Inflammatory macrophage treated with lipopolysaccharide for 1 hour (primary cell): ENCODE measurements at regions not wholly inside any gene's neighbourhood (a gene's known extent, or its start where the extent isn't known, plus 50 kb on each side); places are given as distances from the start of the nearest gene placed in this dataset.
"Not testable (repeated sequence)": the region's sequence is repeated elsewhere in the genome, so short reads cannot be mapped to it uniquely, and the experiment has no call there.

ENCODE experiments used
- DNase-seq, 2 donors: peaks; one replicate each; pipeline ENCODE4 v3.0.0-alpha.2; 2020 to 2022

DNA sequence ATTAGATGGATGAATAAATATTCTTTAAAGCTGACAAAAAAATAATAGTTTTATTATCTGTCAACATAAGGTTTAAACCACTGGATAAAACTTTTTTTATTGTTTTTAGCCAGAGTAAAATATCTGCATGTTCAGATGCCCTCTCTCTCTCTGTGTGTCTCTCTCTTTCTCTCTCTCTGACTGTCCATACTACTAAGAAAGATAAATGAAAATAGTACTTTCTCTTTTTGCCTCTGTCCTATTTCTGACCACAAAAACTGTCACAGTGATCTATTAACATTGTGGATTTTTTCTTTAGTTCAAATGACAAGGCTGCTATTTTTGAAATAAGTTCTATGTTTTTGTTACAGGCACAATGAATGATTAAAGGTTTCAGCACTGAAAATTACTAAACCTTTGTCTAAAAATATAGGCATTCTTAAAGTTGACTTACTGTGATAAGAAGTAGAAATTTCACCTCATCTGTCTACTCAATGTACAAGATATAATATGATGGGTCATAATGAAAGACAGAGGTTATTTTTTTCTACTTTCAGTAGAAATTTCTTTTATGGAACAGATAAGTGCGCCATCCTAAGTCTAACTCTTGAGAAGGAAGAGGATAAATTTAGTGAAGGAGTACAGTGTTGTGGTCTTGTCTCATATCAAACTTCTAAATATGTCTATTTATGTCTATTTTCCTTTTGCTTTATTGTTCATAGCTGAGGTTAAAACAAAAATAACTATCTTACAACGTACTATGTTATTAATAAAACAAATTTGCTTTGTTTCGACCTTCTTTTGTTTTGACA is 341.9 kb upstream of the EYS start:
- DNase-seq = no peak

DNA sequence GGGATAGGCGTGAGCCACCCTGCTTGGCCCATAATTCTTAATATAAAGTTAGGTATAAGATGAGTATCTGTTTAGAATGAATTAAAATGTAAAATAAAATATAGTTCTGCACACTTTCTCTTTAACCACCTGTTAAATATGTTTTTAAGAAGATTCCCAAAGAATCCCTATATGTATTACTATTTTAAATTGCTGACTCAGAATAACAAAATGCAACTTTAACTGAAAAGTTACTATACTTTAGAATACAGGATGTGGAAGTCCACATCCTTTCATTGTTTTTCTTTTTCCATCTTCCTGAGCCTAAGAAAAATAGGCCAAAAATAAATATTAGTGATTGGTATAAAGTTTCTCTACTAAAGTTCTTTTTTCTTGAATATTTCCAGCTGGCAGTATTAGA is 325.6 kb upstream of the EYS start:
- DNase-seq = no peak

DNA sequence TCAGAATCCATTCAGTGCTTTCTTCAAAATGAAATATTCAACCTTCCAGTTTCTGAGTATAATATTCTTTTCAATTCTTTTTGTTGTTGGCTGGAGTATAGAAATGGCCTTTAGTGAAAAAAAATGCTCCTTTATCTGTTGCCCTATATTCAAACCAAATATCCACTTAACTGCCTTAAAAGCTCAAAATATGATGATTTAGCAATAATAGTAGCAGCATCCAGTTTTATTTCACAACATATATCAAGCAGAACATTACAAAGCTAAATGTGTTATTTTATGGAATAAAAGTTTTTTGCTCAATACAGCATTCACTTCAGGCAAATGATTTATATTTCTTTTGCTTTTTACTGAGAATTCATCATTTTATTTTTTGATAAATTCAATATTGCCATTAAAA is 322.4 kb upstream of the EYS start:
- no peak for DNase-seq

DNA sequence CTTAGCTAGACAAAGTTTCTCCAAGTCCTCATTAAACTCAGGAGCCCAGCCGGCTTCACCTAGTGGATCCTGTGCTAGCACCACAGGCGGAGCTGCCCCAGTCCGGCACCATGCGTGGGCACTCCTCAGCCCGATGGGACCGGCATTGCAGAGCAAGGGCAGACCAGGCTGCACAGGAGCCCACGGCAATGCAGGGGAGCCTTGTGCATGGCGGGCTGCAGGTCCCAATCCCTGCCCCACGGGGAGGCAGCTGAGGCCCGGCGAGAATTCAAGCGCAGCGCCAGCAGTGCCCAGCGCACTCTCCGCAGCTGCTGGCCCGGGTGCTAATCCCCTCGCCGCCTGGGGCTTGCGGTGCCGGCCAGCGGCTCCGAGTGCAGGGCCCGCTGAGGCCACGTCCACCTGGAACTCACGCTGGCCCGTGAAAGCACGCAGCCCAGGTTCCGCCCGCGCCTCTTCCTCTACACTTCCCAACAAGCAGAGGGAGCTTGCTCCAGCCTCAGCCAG is 292.3 kb upstream of the EYS start:
- DNase-seq = no peak

DNA sequence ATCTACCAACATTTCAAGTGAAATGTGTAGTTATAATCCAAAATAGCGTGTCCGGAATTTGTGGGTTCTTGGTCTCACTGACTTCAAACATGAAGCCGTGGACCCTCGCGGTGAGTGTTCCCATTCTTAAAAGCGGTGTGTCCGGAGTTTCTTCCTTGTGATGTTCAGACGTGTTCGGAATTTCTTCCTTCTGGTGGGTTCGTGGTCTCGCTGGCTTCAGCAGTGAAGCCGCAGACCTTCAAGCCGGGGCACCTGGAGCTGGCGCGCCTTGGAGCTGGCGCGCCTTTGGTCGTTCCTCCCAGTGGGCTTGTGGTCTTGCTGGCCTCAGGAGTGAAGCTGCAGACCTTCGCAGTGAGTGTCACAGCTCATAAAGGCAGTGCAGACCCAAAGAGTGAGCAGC is 291.5 kb upstream of the EYS start:
- DNase-seq = no peak

DNA sequence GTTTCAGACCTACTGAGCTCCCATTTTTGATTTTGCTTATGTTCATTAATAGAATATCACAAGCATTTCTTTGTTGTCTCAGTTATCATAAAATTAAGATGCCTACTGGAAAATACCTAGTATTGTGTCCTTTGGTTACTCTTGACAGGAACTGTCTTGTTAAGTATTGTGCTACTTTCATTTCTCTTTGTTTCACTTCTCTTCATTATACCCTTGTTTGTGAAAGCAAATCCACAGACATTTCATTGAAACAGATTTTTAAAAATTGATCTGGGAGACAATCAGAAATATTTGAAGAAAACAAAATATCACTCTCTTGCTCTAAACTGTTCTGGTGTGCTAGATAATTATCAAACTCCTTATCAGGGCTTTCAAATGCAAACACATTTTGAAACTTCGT is 290.5 kb upstream of the EYS start:
- DNase-seq = no peak

DNA sequence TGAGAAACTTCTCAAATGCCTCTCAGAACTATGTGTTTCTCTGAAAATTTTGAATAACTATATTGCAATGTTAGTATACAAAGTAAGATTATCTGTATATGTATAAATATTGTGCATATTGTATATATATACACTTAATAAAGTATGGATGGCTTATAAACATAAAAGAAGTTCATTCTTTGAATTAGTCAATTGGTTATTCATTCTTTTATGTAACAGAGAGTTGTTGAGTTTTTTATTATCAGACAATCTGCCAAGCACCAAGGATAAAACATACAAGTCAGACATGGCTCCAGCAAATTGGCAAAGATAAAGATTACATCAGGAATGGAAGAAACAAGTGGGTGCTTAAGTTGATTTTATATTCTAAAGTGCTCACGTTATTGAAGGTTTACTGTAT is 289.1 kb upstream of the EYS start:
- DNase-seq = no peak

DNA sequence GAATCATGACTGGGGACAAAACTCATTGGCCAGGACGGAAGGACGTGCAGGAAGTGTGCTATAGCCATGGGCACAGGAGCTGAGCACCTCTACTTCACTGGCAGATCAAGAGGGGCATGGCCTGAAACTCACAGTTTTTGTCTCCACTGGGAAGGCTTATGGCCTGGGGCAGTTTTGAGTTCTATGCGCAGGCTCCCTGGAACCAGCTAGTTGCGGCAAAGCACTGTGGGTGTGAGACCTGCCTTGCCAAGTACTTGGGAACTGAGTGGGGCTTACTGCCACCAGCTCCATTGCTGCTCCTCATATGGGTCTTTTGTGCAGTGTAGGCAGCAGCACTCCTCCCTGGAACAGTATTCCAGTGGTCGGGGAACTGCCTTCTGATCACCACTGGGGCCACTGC is 282.6 kb upstream of the EYS start:
- DNase-seq = no peak

DNA sequence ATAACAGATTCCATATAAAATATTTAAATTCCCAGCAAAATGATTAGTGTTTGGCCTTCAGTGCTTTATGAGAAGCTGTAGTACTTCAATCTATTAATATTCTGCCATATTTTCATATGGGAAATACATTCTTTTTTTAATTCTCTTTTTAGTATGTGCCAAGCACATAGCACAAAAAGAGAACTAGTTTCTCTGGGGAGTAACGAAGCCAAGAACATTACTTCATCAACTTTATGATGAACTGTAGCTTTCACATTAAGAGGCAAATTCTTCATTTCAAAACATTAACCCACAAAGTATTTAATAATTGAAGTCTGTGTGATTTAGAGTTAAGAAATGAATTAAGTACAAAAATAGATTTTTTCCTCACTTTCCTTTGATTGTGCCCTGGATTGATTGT is 281.0 kb upstream of the EYS start:
- DNase-seq = no peak

DNA sequence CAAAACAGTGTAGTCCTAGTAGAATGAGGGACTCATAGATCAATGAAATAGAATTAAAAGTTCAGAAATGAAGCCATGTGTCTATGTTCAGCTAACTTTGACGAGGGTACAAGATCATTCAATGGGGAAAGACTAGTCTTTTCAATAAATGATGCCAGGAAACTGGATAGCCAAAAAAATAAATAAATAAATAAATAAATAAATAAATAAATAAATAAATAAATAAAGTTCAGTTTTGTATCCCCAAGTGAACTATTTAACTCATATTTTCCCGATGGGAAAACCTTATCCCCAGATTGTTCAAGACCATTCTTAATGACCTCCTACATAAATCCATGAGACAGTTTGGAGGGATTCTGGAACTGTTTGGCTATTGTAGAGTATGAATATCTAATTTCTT is 277.1 kb upstream of the EYS start:
- no peak for DNase-seq

DNA sequence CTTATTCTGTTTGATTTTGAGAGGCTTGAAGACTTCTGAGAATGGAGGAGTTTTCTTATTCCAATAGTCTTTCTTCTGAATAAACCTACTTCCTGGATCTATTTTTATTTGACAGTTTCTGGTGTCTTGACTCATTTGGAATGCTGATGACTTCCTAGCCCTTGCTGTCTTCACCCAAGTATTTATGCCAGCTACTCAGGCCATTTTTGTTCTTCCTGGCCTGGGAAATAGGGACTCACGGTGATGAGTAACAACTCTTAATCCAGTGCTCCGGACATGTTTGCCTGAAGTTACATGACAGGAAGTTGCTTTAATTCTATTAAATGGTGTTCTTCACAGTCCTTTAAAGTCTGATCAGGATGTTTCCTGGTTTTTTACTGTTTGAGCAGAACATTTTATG is 272.1 kb upstream of the EYS start:
- DNase-seq = no peak

DNA sequence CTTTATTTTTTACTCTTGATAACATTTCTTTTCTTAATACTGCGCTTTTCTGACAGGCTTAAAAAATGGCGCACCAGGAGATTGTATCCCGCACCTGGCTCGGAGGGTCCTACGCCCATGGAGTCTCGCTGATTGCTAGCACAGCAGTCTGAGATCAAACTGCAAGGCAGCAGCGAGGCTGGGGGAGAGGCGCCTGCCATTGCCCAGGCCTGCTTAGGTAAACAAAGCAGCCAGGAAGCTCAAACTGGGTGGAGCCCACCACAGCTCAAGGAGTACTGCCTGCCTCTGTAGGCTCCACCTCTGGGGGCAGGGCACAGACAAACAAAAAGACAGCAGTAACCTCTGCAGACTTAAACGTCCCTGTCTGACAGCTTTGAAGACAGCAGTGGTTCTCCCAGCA is 264.2 kb upstream of the EYS start:
- DNase-seq = not testable (repeated sequence)

DNA sequence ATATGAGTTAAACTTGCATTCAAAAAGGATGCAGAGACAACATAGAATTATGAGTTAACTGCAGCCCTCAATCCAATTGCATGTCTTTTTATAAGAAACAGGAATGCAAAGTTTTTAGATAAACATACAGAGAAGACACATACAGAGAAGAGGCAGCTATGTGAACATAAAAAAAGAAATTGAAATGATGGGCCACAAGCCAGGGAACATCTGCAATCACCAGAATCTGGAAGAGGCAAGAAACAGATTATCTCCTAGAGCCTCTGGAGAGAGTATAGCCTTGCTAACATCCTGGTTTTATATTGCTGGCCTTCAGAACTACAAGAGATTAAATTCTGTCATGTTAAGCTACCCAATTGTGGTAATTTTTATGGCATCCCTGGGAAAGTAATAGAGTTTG is 257.2 kb upstream of the EYS start:
- DNase-seq = no peak

DNA sequence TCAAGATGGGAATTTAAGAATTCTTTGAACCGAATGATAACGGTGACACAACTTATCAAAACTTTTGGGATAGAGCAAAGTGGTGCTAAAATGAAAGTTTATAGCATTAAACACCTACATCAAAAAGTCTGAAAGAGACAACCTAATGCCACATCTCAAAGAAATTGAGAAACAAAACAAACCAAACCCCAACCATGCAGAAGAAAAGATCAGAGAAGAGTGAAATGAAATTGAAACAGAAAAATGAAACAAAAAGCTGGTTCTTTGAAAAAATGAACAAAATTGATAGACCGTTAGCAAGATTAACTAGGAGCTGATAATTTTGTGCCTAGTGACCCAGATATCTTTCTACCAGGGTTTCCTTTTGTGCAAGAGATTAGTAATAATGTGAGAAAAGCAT is 248.0 kb upstream of the EYS start:
- no peak for DNase-seq

DNA sequence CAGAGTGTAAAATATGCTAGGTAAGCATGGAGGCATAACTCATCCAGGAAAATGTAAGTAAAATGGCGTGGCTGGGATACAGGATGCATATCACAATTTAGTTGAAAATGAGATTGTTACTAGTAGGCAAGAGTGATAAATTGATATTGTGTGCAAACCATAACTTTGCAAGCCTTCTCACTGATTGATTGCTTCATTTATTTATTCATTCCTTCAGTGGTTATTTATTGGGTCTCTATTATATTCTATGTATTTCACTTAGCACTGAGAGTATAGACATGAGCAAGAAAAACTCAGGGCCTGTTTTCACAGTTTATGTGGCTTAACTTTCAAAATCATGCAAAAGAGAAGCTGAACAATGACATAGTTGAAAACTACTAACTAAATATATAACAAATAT is 241.0 kb upstream of the EYS start:
- DNase-seq = no peak

DNA sequence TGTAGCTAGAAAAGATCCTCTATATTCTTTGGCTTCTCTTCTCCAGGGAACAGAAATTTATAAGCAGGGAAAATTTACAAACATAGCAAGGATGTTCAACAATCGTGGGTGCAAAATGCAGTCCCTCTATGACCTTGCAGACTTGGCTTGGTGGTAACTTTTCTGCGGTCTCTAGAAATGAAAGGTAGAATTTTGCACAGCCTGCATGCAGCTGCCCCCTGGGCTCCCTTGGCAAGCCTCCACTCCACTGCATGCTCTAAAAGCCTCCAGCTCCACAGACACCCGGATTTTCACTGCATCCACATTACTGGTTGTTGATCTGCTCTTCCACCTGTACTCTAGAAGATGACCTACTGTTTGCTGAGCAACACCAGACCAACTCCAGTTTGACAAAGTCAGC is 236.5 kb upstream of the EYS start:
- no peak for DNase-seq

DNA sequence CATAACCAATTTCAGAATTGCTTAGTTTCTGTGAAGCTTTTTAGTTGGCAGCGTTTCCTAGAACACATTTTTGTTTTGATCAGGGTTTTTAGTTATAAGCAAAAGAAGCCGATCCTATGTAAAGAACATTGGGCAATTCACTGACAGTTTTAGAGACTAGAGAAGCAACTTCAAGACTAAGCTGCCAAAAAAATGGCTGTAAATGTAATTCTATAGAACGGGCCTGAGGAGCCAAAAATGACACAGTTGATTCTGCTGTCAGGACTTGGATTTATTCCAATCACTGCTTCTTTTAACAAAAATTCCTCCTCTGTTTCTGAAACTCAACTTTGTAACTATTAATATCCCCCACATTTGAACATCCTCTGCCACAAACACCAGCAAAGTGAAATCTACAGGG is 236.0 kb upstream of the EYS start:
- no peak for DNase-seq

DNA sequence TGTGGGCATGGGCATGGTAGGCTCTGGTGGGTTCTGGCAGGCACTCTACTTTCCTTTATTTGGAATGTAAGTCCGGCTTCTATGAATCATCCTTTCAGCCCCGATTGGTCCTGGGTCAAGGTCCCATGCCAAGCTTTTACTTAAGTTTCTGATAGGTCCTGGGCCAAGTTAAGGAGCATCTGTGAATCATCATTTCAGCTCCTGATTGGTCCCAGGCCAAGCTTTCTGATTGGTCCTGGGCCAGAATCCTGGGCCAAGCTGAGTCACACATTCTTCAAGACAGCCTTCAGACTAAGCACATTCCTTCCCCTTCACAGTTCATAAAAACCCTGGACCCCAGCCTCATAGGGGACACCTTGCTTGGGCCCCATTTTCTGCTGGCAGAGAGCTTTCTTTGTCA is 231.0 kb upstream of the EYS start:
- no peak for DNase-seq

DNA sequence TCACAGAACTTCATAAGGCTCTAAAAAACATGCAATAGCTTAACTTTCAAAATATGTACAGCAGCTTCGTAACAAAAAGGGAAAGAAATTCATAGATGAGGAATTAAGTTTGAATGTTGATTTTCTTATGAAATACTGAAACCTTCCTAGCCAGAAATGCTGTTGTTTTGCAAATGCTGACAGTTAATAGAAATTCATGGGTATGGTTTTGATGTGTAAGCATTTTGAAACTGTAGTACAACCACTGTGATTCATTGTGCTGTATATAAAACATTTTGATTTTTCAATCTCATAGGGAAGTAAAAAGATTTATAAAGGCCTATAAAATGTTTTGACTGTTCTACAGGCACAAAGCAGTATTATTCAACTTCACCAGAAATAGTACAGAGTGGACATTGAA is 228.4 kb upstream of the EYS start:
- no peak for DNase-seq

DNA sequence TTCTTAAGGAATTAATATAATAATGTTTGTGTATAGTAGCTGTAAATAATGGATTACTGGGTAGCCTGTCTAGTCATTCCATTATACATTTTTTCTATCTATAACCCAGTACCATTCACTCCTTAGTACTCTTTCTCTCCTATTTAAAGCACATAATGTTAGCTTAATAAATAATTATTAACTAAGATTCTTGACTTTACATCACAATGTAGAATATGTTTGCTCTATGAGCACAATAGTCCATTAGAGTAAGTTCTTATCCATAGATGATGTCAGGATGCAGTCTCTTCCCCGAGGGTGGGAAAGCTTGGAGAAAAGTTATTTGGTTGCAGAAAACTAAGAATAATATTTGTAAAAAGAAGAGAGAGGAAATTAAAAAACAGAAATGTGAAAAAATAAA is 226.4 kb upstream of the EYS start:
- no peak for DNase-seq

DNA sequence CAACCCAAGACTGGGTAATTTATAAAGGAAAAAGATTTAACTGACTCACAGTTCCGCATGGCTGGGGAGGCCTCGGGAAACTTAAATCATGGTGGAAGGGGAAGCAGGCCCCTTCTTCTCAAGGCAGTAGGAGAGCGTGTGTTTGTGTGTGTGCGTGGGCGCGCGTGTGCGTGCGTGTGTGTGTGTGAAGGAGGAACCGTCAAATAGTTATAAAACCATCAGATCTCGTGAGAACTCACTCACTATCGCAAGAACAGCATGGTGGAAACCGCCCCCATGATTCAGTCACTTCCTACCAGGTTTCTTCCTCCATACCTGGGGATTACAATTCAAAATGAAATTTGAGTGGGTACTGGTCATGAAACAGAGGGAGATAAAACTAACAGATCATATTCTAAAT is 220.1 kb upstream of the EYS start:
- DNase-seq = no peak

DNA sequence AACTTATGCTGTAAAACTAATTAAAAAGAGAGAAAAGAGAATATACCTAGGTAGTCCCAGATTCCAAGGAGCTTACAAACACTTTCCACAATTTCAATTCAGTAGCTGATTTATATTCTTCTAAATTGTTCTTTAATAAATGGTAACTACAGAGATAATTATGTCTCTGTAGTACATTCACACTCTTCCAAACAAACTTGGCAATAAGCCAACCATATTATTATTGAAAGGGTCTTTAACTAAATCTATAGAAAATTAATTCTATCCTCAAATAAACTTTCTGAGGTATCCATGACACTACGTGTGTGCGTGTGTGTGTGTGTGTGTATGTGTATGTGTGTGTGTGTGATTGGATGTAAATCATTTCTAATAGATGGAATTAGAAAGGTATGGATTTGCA is 217.4 kb upstream of the EYS start:
- DNase-seq = no peak

DNA sequence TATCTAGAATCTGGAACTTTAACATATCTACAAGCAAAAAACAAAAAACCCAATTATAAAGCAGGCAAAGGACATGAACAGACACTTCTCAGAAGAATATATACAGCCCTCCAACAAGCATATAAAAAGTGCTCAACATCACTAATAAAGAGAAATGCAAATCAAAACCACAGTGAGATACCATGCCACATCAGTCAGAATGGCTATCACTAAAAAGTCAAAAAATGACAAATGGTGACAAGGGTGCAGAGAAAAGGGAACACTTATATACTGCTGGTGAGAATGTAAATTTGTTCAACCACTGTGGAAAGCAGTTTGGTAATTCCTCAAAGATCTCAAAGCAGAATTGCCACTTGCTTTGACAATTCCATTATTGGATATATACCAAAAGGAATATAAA is 215.0 kb upstream of the EYS start:
- no peak for DNase-seq

DNA sequence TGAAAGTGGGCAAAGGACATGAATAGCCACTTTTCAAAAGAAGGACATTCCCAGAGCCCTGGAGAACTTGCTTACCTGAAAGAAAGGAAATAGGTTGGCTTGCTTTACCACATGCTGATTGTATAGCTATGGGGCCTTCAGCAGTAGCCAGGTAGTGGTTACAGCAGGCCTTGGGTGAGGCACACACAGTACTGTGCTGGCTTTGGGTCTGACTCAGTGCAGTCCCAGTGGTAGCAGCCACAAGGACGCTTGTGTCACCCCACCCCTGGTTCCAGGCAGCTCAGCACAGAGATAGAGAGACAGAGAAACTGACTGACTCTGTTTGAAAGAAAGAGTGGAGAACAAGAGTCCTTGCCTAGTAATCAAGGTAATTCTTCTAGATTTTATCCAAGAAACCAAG is 201.0 kb upstream of the EYS start:
- DNase-seq = no peak

DNA sequence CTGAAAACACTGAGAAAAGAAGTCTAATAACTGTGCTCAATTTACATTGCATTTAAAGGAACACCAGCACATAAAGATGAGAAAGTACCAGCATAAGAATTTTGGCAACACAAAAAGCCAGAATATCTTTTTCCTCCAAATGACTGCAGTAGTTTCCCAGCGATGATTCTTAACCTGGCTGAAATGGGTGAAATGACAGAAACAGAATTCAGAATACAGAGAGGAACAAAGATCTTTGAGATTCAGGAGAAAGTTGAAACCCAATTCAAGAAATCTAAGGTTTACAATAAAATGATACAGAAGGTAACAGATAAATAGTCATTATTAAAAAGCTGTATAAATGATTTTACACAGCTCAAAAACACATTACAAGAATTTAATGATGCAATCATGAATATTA is 197.0 kb upstream of the EYS start:
- no peak for DNase-seq

DNA sequence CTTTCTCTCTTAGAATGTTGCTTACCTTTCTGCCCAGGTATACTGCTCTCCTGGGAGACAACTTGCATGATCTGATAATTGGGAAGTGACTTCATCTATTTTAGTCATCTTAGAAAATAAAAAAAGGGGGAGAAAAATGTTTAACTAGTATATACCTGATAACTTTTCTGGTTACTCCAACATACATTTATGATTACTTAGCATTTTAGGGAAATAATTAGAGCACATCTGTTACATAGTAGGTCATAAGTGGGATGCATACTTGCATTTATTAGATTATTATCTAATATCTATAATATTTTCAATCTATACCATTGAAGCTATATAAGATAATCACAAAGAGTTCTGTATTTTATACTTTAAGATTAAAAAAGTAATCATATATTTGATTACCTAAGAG is 193.9 kb upstream of the EYS start:
- DNase-seq = no peak
